NB4 (cell line): ENCODE measurements at regions not wholly inside any gene's neighbourhood (a gene's known extent, or its start where the extent isn't known, plus 50 kb on each side); places are given as distances from the start of the nearest gene placed in this dataset.

ENCODE experiments used
- DNase-seq: peaks from one replicate; pipeline ENCODE4 v3.0.0; 2010; ENCODE audit warnings: low read depth
- H3K4me3 ChIP-seq: one replicate; pipeline ENCODE4 v1.5.1; 2011; ENCODE audit warnings: mild to moderate bottlenecking, low read depth, low read length, moderate library complexity
- MYC ChIP-seq: IDR thresholded peaks from 2 replicates; pipeline ENCODE4 v1.6.1; 2011; ENCODE audit warnings: low read depth, low read length
- POLR2A ChIP-seq: IDR thresholded peaks from 2 replicates; pipeline ENCODE4 v1.6.1; 2011; ENCODE audit warnings: mild to moderate bottlenecking; ENCODE audit not compliant: insufficient read length; ENCODE audit errors: extremely low read depth
- TF ChIP-seq, protein P1 (sequence below): IDR thresholded peaks from 2 replicates; pipeline ENCODE4 v1.6.1; 2011; ENCODE audit warnings: low read depth, low read length
- TF ChIP-seq, protein P2 (sequence below): IDR thresholded peaks from one replicate; pipeline ENCODE4 v1.5.1; 2012; ENCODE audit warnings: low read depth, low read length

DNA sequence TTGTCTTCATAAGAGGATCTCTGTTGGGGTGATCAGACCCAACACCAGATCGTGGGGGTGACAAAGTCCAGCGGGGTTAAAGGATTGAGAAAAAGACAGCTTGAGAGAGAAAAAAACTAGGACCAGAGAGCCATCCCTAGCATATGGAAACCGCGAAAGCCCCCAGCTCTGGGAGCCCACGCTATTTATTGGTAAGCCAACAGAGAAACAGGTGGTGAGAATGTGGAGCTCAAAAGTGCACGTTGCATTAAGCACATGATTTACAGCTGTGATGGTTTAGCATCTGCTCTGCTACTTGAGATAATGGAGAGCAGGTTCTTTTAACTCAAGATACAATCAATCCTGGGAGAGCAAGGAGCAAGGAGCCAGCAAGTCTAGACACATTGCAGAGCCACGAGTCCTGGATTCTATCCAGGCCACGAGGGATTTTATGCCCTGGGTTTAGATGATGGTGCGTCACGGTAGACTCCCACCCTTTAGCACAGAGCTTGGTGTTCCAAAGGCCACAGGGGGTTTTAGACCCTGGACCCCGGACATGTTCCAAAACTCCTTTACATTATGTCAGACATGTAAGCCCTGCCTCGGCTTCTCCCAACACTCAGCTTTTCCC lies 755.2 kb upstream of the SORCS1 start:
- TF ChIP-seq, protein P1, sequence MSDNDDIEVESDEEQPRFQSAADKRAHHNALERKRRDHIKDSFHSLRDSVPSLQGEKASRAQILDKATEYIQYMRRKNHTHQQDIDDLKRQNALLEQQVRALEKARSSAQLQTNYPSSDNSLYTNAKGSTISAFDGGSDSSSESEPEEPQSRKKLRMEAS: no peak
- TF ChIP-seq MYC (no peak), POLR2A (no peak)
- TF ChIP-seq, protein P2, sequence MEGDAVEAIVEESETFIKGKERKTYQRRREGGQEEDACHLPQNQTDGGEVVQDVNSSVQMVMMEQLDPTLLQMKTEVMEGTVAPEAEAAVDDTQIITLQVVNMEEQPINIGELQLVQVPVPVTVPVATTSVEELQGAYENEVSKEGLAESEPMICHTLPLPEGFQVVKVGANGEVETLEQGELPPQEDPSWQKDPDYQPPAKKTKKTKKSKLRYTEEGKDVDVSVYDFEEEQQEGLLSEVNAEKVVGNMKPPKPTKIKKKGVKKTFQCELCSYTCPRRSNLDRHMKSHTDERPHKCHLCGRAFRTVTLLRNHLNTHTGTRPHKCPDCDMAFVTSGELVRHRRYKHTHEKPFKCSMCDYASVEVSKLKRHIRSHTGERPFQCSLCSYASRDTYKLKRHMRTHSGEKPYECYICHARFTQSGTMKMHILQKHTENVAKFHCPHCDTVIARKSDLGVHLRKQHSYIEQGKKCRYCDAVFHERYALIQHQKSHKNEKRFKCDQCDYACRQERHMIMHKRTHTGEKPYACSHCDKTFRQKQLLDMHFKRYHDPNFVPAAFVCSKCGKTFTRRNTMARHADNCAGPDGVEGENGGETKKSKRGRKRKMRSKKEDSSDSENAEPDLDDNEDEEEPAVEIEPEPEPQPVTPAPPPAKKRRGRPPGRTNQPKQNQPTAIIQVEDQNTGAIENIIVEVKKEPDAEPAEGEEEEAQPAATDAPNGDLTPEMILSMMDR: no peak
- DNase-seq: no peak
- no peak overlapping the region for H3K4me3 ChIP-seq

DNA sequence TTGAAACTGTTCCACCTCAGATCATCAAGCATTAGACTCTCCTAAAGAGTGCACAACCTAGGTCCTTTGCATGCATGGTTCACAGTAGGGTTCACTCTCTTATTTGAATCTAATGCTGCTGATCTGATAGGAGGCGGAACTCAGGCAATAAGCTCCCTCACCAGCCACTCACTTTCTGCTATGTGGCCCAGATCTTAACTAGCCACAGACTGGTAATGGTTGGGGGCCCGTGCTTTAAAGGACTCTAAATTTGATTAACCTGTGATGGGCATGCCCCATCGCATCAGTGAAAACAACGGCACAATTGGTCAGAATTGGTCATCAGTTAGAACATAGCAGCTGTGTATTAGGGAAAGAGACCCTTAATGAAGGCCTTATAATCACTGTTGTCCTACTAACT lies 753.7 kb upstream of the SORCS1 start:
- DNase-seq: no peak
- TF ChIP-seq, protein P1: no peak
- no peak for TF ChIP-seq POLR2A
- TF ChIP-seq, protein P2: no peak
- TF ChIP-seq MYC: no peak
- no peak overlapping the region for H3K4me3 ChIP-seq

DNA sequence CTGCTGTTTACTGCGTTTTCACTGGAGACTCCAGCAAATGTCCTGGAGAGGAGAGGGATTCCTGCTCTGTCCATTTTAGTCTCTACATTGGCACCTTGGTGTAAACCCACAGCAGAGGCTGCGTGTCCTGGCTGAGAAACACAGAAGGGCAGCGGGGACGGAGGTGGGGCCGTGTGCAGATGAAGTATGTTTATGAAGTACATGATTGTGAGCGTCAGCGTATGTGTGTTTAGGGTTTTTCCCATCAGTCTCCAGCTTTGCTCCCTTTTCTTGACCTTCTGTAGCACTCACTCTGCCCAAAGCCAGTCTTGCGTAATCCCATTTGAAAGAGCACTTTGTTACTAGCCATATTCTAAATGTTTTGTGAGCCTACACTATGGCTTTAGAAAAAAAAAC lies 750.7 kb upstream of the SORCS1 start:
- no peak for DNase-seq
- no peak overlapping the region for H3K4me3 ChIP-seq
- no peak for TF ChIP-seq POLR2A
- TF ChIP-seq MYC: no peak
- TF ChIP-seq, protein P1: no peak
- TF ChIP-seq, protein P2: no peak

DNA sequence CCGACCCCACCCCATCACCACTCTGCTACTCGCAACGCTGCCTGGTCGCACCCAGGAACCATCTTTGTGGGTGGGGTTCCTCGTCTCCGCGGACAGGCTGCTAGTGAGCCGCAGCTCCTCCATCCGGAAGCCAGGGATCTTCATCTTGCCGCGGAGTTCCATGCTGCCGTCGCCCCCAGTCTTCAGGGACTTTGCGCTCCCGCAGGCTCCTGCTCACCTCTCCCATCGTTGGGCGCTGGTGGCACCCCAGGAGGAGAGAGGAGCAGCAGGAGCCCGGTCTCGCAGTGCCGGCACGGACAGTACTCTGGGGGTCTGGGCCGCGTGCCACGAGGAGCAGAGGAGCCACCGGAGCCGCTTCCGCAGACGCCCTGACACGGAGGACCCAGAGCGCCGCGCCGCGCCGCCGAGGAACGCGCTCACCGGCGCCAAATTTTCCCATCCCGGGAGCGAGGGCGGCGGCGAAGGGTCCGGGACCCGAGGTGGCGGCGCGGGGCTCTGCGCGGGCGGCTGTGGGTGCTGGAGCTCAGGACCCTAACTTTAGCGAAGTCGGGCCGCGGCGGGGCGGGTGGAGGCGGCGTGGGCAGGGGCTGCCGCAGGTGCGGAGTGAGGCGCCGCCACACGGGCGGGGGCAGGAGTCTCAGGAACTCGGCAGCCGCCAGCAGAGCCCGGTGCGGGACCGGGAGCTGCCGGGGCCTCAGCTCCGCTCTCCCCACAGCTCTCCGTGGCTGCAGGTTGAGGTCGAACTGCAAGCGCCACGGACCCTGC lies 750.1 kb upstream of the SORCS1 start:
- no peak overlapping the region for H3K4me3 ChIP-seq
- TF ChIP-seq, protein P1: no peak
- TF ChIP-seq MYC: no peak
- TF ChIP-seq, protein P2: no peak
- no peak for TF ChIP-seq POLR2A
- no peak for DNase-seq

DNA sequence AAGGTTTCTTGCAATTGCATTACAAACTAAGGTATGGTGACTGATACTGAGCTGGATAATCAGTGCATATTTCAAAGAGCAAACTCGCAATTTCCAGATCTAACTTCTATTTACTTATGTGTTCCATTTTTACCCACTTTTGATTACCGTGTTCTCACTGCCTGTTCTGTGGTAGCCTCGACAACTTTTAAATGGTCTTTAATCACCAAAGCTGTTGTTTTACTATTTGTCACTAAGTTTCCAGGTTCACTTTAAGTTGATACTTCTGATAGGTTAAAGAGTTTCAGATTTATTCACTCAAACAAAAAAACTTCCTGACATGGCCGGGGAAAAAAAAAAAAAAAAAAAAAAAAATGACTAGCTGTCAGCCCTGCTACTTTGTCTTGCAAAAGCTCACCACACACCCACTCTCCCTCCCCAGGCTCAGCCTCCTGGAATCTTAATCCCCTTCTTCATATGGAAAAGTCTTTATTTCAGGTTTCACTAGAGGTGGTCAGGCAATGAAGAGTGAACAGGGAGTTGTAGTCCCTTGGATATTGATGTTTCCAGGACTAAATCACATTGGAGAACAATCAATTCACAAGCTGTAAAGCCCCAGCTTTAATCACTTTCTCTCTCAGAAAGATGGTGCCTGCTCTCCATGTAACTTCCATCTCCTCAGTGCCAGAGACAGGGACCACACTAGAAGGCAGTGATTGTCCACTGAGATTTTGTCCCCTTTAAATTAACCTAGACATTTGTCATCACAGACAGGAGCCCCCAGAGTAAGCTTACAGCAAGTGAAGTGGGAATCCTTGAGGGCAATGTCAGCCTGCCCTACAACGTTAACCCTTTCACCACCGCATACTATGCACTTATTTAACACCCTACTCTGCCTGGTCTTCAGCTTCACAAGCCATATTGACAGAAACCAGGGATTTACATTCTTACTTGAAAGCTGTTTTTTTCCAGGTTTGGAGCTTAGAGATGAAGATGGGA lies 749.1 kb upstream of the SORCS1 start:
- no peak overlapping the region for H3K4me3 ChIP-seq
- TF ChIP-seq MYC (no peak), POLR2A (no peak)
- TF ChIP-seq, protein P2: no peak
- TF ChIP-seq, protein P1: no peak

More for the DNA sequence above, 749.1 kb upstream of the SORCS1 start:
- DNase-seq: no peak
